NCI-H2227 (cell line): ENCODE measurements at regions not wholly inside any gene's neighbourhood (a gene's known extent, or its start where the extent isn't known, plus 50 kb on each side); places are given as distances from the start of the nearest gene placed in this dataset.

Experiments
- DNase-seq: peaks from one replicate; lab custom pipeline; 2025; ENCODE audit not compliant: unreplicated experiment; lab: John Stamatoyannopoulos, UW

GRCh38 chr15:96087180-96087884 is 243.2 kb upstream of the NR2F2 start:
- no peak for DNase-seq

- DNase-seq: no peak
Observed at GRCh38 chr15:96088650-96089049, 241.8 kb upstream of the NR2F2 start.

GRCh38 chr15:96089405-96090058 is 241.0 kb upstream of the NR2F2 start:
- DNase-seq: no peak

- no peak for DNase-seq
Observed at GRCh38 chr15:96092186-96092585, 238.3 kb upstream of the NR2F2 start.

DNA sequence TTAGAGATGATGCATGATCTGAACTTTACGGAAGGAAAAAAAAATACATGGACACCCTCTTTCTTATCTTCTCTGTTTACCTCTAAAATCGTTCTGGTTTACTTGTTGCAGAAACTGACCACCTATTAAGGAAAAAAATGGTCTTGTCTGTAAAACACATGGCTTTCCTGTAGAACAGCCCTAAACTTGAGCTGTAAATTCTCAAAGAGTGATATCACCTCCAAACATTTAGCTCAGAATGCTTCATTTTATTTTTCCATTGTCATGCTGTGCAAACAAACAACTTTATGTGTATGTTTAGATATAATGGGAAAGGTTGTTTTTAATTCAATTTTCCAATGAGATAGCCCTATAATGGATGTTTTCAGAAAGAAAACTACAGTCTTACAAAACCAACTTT is 237.4 kb upstream of the NR2F2 start:
- no peak for DNase-seq

- DNase-seq: no peak
Observed at GRCh38 chr15:96097661-96098060, 232.8 kb upstream of the NR2F2 start.

GRCh38 chr15:96102631-96103030 is 227.9 kb upstream of the NR2F2 start:
- DNase-seq: no peak

- DNase-seq: no peak
Observed at GRCh38 chr15:96106181-96106580, 224.3 kb upstream of the NR2F2 start.

- DNase-seq: no peak
Observed at GRCh38 chr15:96106628-96107027, 223.9 kb upstream of the NR2F2 start.

- DNase-seq: no peak
Observed at GRCh38 chr15:96107916-96108315, 222.6 kb upstream of the NR2F2 start.

GRCh38 chr15:96108405-96108804 is 222.1 kb upstream of the NR2F2 start:
- no peak for DNase-seq

DNA sequence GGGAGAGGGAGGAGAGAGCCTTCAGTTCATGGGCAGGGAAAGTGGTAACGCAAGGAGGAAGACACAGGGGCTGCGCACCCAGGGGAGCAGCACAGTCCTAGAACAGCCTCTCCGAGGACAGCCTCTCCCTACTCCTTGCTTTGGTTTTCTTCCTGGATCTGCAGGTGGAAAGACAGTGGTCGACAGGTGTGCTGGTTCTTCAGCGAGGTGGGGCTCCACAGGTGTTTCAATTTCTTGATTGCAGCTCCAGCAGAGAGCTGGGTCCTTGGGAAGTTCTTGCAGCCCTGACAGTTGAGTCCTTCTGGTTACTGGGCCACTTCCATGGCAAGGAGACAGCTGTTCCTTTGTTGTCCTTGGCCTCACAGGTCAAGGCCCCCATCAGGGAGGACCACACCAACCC is 220.7 kb upstream of the NR2F2 start:
- no peak for DNase-seq

- DNase-seq: no peak
Observed at GRCh38 chr15:96112018-96112417, 218.5 kb upstream of the NR2F2 start.

- no peak for DNase-seq
Observed at GRCh38 chr15:96115642-96116041, 214.9 kb upstream of the NR2F2 start.

- DNase-seq: no peak
Observed at GRCh38 chr15:96117270-96117669, 213.2 kb upstream of the NR2F2 start.

DNA sequence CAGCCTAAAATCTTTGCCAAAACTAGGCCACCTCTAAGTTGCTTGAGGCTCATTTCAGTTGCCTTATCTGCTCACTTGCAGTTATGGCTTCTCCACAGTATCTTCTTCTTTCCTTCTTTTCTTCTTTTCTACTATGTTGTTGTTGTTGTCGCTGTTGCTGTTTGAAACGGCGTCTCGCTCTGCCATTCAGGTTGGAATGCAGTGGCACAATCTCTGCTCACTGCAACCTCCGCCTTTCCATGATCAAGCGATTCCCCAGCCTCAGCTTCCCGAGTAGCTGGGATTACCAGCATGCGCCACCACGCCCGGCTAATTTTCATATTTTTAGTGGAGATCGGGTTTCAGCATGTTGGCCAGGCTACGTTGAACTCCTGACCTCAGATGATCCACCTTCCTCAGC is 210.8 kb upstream of the NR2F2 start:
- no peak for DNase-seq

DNA sequence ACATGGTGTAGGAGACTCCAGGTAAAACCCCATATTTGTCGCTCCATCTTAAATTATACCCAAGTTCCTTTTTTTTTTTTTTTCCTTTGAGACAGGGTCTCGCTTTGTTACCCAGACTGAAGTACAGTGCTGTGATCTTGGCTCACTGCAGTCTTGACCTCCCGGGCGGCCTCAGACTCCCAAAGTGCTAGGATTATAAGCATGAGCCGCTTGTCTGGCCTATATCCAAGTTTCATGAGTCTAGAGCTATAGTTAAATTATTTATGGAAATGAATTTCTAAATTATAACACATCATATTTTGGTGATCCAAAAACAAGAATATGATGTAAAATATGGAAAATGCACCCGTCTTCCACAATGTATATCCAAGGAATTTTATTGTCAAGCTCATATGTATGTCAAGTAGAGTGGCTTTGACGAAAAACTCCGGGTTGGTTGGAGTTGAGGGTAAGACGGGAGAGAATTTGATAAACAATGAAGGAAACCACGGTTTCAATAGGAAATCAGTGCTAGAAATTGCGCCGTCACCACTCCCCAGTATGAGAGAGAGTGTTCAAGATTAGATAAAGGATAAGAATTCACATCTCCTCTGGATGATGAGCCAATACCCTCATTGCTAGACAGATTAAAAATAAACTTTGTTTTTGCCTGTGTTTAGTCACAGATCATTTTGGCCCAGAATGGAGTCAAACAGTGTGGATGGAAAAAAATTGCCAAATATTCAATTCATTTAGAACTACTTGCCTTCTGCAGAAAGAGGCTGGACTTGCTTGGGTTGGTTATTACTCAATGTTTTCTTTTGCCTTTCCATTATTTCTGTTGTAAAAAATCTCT is 209.2 kb upstream of the NR2F2 start:
- no peak for DNase-seq

DNA sequence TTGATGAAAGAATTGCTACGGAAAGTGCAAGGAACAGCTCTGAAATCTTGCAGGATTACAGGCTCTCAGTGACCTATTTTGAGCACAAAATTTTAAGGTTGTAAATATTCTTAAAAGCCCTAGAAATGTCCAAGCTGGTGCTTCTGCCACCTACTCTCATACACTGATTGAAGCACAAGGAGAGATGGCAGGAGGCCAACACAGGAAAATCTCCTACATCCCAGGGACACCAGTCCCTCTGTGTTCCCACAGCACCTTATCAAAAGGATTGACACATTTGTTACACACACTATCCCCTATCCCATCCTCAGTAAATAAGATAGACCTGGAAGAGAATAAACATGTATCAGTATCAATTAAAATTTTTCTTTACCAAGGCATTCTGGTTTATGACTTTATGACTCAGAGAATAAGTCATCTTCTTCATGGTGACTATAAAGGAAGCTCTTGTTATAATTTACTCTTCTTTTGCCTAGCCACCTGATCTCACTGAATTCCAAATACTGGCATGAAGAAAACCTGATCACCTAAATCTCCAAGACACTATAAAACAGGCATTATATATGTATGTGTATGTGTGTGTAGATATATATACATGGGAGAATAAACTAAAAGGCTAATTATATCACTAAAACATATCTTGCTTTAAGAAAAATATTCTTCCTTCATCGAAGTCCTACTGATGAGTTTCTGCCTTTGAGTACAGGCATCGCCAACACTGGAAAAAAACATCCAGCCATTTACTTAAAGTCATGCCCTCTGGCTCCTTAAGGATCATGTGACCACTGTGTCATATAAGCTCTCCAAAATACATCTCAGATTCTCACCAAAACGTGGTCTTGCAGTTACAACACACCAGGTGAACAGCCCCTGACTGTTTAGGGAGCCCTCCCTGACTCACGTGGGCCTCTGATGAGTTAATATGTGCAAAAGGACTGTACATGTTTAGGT is 208.1 kb upstream of the NR2F2 start:
- no peak for DNase-seq

DNA sequence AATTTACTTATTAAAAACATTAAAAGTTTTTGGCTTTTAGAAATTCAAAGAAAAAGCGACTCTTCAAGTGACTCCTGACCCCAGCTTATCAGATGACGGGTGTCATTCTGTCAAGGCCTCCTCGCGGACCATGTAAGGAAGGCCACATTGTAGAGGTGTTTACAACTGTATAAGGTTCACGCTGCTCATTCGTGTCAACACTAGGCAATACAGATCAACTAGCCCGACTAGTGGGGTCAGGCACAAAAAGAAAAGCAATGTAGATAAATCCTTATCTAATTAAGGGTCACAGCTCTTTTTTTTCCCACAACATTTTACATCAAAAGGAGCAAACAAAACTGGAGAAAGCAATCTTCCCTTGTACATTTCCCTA is 207.5 kb upstream of the NR2F2 start:
- no peak for DNase-seq

DNA sequence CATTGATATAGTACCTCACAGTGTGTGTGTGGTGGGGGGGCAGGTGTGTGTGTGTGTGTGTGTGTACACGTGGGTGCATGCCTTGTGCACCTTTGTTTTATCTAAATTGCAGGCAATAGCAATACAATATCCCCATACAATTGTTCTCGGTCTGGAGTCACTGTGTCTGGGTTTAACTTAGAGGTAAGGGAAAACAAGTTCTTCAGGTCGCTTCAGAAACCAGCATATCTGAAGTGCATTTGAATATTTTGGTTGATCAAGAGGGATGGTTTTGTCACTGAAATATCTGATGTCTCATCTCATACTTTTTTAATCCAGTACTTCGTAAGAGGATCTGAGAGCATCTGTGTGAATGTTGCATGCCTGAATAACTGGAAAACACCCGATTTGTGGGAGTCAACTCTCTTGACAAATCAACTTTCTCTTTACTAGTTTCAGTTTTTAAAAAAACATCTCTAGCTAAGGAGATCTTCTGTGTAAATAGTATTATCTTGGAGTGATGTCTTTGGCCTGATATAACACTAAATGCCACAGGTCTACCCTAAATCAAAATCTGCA is 206.8 kb upstream of the NR2F2 start:
- no peak for DNase-seq

DNA sequence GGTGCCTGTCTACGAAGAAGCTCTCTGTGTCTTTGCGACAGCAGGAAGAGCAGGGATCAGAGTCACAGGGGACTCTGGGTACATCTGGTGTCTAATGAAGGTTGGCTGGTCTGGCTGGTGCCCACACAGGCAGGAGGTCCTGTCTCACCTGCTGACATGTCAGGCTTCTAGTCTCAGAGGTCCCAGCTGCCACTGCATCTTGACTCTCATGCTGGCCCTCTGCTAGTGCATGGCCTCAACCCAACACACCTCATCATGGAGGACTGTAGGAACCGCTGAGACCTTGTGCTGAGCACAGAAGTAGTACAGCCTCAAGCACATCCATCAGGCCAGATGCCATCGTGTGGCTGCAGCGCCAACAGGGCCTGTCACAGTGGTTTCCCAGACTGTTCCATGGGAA is 206.1 kb upstream of the NR2F2 start:
- DNase-seq: no peak
